ENCODE measurements at regions not wholly inside any gene's neighbourhood (a gene's known extent, or its start where the extent isn't known, plus 50 kb on each side); places are given as distances from the start of the nearest gene placed in this dataset.
A peak's percentile ranks its signal among the peaks of the same experiment; 100 is the strongest.

- 67% methylated on average over 1 of the region's 1 CpG for WGBS
- DNase-seq (ENCODE audit: extremely low spot score) = no peak
- TF ChIP-seq POLR2A (IDR thresholded peaks at IDR 0.05; ENCODE audit: low read depth) (no peak), CTCF (IDR thresholded peaks at IDR 0.05) (no peak), POLR2AphosphoS5 (IDR thresholded peaks at IDR 0.05) (no peak), EP300 (IDR thresholded peaks at IDR 0.05) (no peak)
- Histone ChIP-seq H3K9me3 (no peaks in the 10 kb centered on the region), H3K27me3 (no peaks in the 10 kb centered on the region), H3K27ac (replicated peaks in 1 of 4) (peak overlapping the region; percentile 36 to 74 (median 65)), H3K36me3 (no peaks in the 10 kb centered on the region), H3K4me3 (no peak overlapping the region), H3K4me1 (peaks cover 15 to 44% (median 23%) of the 10 kb centered on the region in 4 donors)
- intact Hi-C loops (cut with DNase I) = no loop called here
Observed at GRCh38 chr12:93139028-93139665, 210.1 kb upstream of the EEA1 start.

GRCh38 chr12:93140325-93140724, 211.2 kb upstream of the EEA1 start:
- peaks cover 11 to 41% (median 24%) of the 10 kb centered on the region in 4 donors for H3K4me1 ChIP-seq
- WGBS = 100% methylated on average over 1 of the region's 1 CpG
- H3K27ac ChIP-seq (replicated peaks in 1 of 4) = no peak overlapping the region
- TF ChIP-seq POLR2A (IDR thresholded peaks at IDR 0.05; ENCODE audit: low read depth) (no peak), POLR2AphosphoS5 (IDR thresholded peaks at IDR 0.05) (no peak), EP300 (IDR thresholded peaks at IDR 0.05) (no peak), CTCF (IDR thresholded peaks at IDR 0.05) (no peak)
- no peaks in the 10 kb centered on the region for H3K36me3 ChIP-seq
- H3K4me3 ChIP-seq = no peak overlapping the region
- H3K9me3 ChIP-seq = no peaks in the 10 kb centered on the region
- DNase-seq (ENCODE audit: extremely low spot score) = no peak
- intact Hi-C loops (cut with DNase I) = no loop called here
- H3K27me3 ChIP-seq = no peaks in the 10 kb centered on the region

GRCh38 chr12:93140801-93141200, 211.7 kb upstream of the EEA1 start:
- TF ChIP-seq POLR2A (IDR thresholded peaks at IDR 0.05; ENCODE audit: low read depth) (no peak), CTCF (IDR thresholded peaks at IDR 0.05) (no peak), EP300 (IDR thresholded peaks at IDR 0.05) (no peak), POLR2AphosphoS5 (IDR thresholded peaks at IDR 0.05) (no peak)
- H3K9me3 ChIP-seq = no peaks in the 10 kb centered on the region
- WGBS = 93% methylated on average over 6 of the region's 6 CpGs
- DNase-seq (ENCODE audit: extremely low spot score) = no peak
- no peaks in the 10 kb centered on the region for H3K27me3 ChIP-seq
- H3K4me1 ChIP-seq = peaks cover 11 to 36% (median 23%) of the 10 kb centered on the region in 4 donors
- H3K4me3 ChIP-seq = no peak overlapping the region
- no peaks in the 10 kb centered on the region for H3K36me3 ChIP-seq
- intact Hi-C loops (cut with DNase I) = no loop called here
- no peak overlapping the region for H3K27ac ChIP-seq (replicated peaks in 1 of 4)

GRCh38 chr12:93142881-93143280, 213.8 kb upstream of the EEA1 start:
- H3K4me1 ChIP-seq = peaks cover 5 to 23% (median 15%) of the 10 kb centered on the region in 4 donors
- TF ChIP-seq POLR2A (IDR thresholded peaks at IDR 0.05; ENCODE audit: low read depth) = no peak
- no peak for TF ChIP-seq CTCF (IDR thresholded peaks at IDR 0.05)
- no peak for TF ChIP-seq POLR2AphosphoS5 (IDR thresholded peaks at IDR 0.05)
- no peak for TF ChIP-seq EP300 (IDR thresholded peaks at IDR 0.05)
- H3K9me3 ChIP-seq = no peaks in the 10 kb centered on the region
- WGBS = 100% methylated on average over 3 of the region's 3 CpGs
- H3K4me3 ChIP-seq = no peak overlapping the region
- no peak overlapping the region for H3K27ac ChIP-seq (replicated peaks in 1 of 4)
- H3K27me3 ChIP-seq = no peaks in the 10 kb centered on the region
- intact Hi-C loops (cut with DNase I) = no loop called here
- no peaks in the 10 kb centered on the region for H3K36me3 ChIP-seq
- no peak for DNase-seq (ENCODE audit: extremely low spot score)

GRCh38 chr12:93144109-93144508, 215.0 kb upstream of the EEA1 start:
- Histone ChIP-seq H3K9me3 (no peaks in the 10 kb centered on the region), H3K27me3 (no peaks in the 10 kb centered on the region), H3K4me1 (peaks cover 0 to 13% (median 9%) of the 10 kb centered on the region in 4 donors), H3K27ac (replicated peaks in 1 of 4) (peak overlapping the region in 1 of 4 donors; percentile 5), H3K36me3 (no peaks in the 10 kb centered on the region), H3K4me3 (no peak overlapping the region)
- intact Hi-C loops (cut with DNase I) = no loop called here
- WGBS = 70% methylated on average over 2 of the region's 2 CpGs
- TF ChIP-seq POLR2A (IDR thresholded peaks at IDR 0.05; ENCODE audit: low read depth) (no peak), CTCF (IDR thresholded peaks at IDR 0.05) (no peak), POLR2AphosphoS5 (IDR thresholded peaks at IDR 0.05) (no peak), EP300 (IDR thresholded peaks at IDR 0.05) (no peak)
- no peak for DNase-seq (ENCODE audit: extremely low spot score)

All from esophagus muscularis mucosa (tissue), 4 donors.